ENCODE measurements at regions not wholly inside any gene's neighbourhood (a gene's known extent, or its start where the extent isn't known, plus 50 kb on each side); places are given as distances from the start of the nearest gene placed in this dataset.

- DNase-seq (ENCODE audit: low read depth) = no peak
- no peak for TF ChIP-seq CTCF (IDR thresholded peaks at IDR 0.05; ENCODE audit: insufficient read depth, low read length, poor library complexity, severe bottlenecking)
- H3K36me3 ChIP-seq (ENCODE audit: control insufficient read depth, insufficient read depth, low read length) = no peaks in the 10 kb centered on the region
- H3K4me3 ChIP-seq (ENCODE audit: low read depth, low read length) = no peak overlapping the region
- H3K27me3 ChIP-seq (ENCODE audit: control insufficient read depth, insufficient read depth, low read length) = no peaks in the 10 kb centered on the region
Measured at GRCh38 chr18:30566877-30567276, 475.7 kb downstream of the DSC3 start.

- TF ChIP-seq CTCF (IDR thresholded peaks at IDR 0.05; ENCODE audit: insufficient read depth, low read length, poor library complexity, severe bottlenecking) = no peak
- no peak for DNase-seq (ENCODE audit: low read depth)
- no peaks in the 10 kb centered on the region for H3K36me3 ChIP-seq (ENCODE audit: control insufficient read depth, insufficient read depth, low read length)
- no peaks in the 10 kb centered on the region for H3K27me3 ChIP-seq (ENCODE audit: control insufficient read depth, insufficient read depth, low read length)
- H3K4me3 ChIP-seq (ENCODE audit: low read depth, low read length) = no peak overlapping the region
Measured at GRCh38 chr18:30562231-30562630, 480.3 kb downstream of the DSC3 start.

GRCh38 chr18:30556112-30556511 is 486.4 kb downstream of the DSC3 start:
- H3K36me3 ChIP-seq (ENCODE audit: control insufficient read depth, insufficient read depth, low read length) = no peaks in the 10 kb centered on the region
- no peak for TF ChIP-seq CTCF (IDR thresholded peaks at IDR 0.05; ENCODE audit: insufficient read depth, low read length, poor library complexity, severe bottlenecking)
- no peaks in the 10 kb centered on the region for H3K27me3 ChIP-seq (ENCODE audit: control insufficient read depth, insufficient read depth, low read length)
- no peak for DNase-seq (ENCODE audit: low read depth)
- H3K4me3 ChIP-seq (ENCODE audit: low read depth, low read length) = no peak overlapping the region

GRCh38 chr18:30545393-30545792 is 497.1 kb downstream of the DSC3 start:
- no peak for TF ChIP-seq CTCF (IDR thresholded peaks at IDR 0.05; ENCODE audit: insufficient read depth, low read length, poor library complexity, severe bottlenecking)
- H3K36me3 ChIP-seq (ENCODE audit: control insufficient read depth, insufficient read depth, low read length) = no peaks in the 10 kb centered on the region
- DNase-seq (ENCODE audit: low read depth) = no peak

GRCh38 chr18:30544141-30544540 is 498.4 kb downstream of the DSC3 start:
- H3K27me3 ChIP-seq (ENCODE audit: control insufficient read depth, insufficient read depth, low read length) = no peaks in the 10 kb centered on the region
- no peak for DNase-seq (ENCODE audit: low read depth)
- no peaks in the 10 kb centered on the region for H3K36me3 ChIP-seq (ENCODE audit: control insufficient read depth, insufficient read depth, low read length)
- no peak overlapping the region for H3K4me3 ChIP-seq (ENCODE audit: low read depth, low read length)
- no peak for TF ChIP-seq CTCF (IDR thresholded peaks at IDR 0.05; ENCODE audit: insufficient read depth, low read length, poor library complexity, severe bottlenecking)

More at GRCh38 chr18:30545393-30545792, 497.1 kb downstream of the DSC3 start:
- Histone ChIP-seq H3K27me3 (ENCODE audit: control insufficient read depth, insufficient read depth, low read length) (no peaks in the 10 kb centered on the region), H3K4me3 (ENCODE audit: low read depth, low read length) (no peak overlapping the region)

- no peak for DNase-seq (ENCODE audit: low read depth)
- H3K36me3 ChIP-seq (ENCODE audit: control insufficient read depth, insufficient read depth, low read length) = no peaks in the 10 kb centered on the region
Measured at GRCh38 chr18:30533716-30534115, 508.8 kb downstream of the DSC3 start.

More at GRCh38 chr18:30533716-30534115, 508.8 kb downstream of the DSC3 start:
- H3K27me3 ChIP-seq (ENCODE audit: control insufficient read depth, insufficient read depth, low read length) = no peaks in the 10 kb centered on the region
- no peak overlapping the region for H3K4me3 ChIP-seq (ENCODE audit: low read depth, low read length)
- TF ChIP-seq CTCF (IDR thresholded peaks at IDR 0.05; ENCODE audit: insufficient read depth, low read length, poor library complexity, severe bottlenecking) = no peak
